Kidney (tissue), 13 donors: ENCODE measurements at regions not wholly inside any gene's neighbourhood (a gene's known extent, or its start where the extent isn't known, plus 50 kb on each side); places are given as distances from the start of the nearest gene placed in this dataset.

Source experiments
- DNase-seq, 5 donors: peaks; one replicate each; pipeline ENCODE4 v3.0.0-alpha.2; 2013 to 2020
- FAIRE-seq: peaks from 2 replicates; lab custom pipeline; 2012; peaks lifted over from hg19 to GRCh38; lab: Jason Lieb, UNC
- H3K27ac ChIP-seq, 2 donors: one replicate each; pipeline ENCODE4 v1.7.0; 2013; ENCODE audit warnings: low read depth in 2 of 2, low read length in 2 of 2, inconsistent platforms in 1 of 2
- H3K27me3 ChIP-seq: one replicate; pipeline ENCODE4 v1.7.1; 2013; ENCODE audit warnings: low read length, inconsistent platforms; ENCODE audit not compliant: control insufficient read depth, insufficient read depth
- H3K36me3 ChIP-seq, 3 donors: one replicate each; pipeline versions ENCODE4 v1.7.0 to v1.7.1; 2013; ENCODE audit warnings: low read length in 3 of 3, control low read depth in 1 of 3, inconsistent platforms in 1 of 3; ENCODE audit not compliant: insufficient read depth in 3 of 3, control insufficient read depth in 2 of 3
- H3K4me1 ChIP-seq, 3 donors: one replicate each; pipeline versions ENCODE4 v1.7.0 to v1.7.1; 2013; ENCODE audit warnings: low read length in 3 of 3, inconsistent platforms in 1 of 3, low read depth in 1 of 3; ENCODE audit not compliant: control insufficient read depth in 2 of 3, insufficient read depth in 2 of 3
- H3K4me3 ChIP-seq, 3 donors: one replicate each; pipeline versions ENCODE4 v1.7.0 to v1.8.1; 2013; ENCODE audit warnings: low read length in 3 of 3, control low read depth in 1 of 3, inconsistent platforms in 1 of 3
- H3K9ac ChIP-seq, 3 donors: one replicate each; pipeline versions ENCODE4 v1.7.0 to v1.7.1; 2013; ENCODE audit warnings: low read length in 3 of 3, control low read depth in 1 of 3, inconsistent platforms in 1 of 3
- H3K9me3 ChIP-seq, 3 donors: one replicate each; pipeline versions ENCODE4 v1.7.0 to v1.7.1; 2013; ENCODE audit warnings: low read length in 3 of 3, control low read depth in 1 of 3, inconsistent platforms in 1 of 3; ENCODE audit not compliant: control insufficient read depth in 2 of 3, insufficient read depth in 1 of 3
- intact Hi-C: fragments of 100-400 bp; cut with DNase I; formaldehyde crosslinking; loops from one replicate; pipeline ENCODE4 v1.11.1; 2022
- TF ChIP-seq, protein P1 (sequence below): IDR thresholded peaks from 3 replicates; pipeline ENCODE4 v1.5.1; 2012; ENCODE audit warnings: mild to moderate bottlenecking, moderate library complexity, borderline replicate concordance; ENCODE audit not compliant: insufficient read depth; ENCODE audit errors: extremely low read depth
- donor health status: control.
- donor health status: control.
- donor health status: control.
- donor health status: control.
- donor health status: control.
- donor health status: DM: yes; HTN: yes; CAD: no.
- donor health status: Normal renal cell carcinoma (clear cell type).

DNA sequence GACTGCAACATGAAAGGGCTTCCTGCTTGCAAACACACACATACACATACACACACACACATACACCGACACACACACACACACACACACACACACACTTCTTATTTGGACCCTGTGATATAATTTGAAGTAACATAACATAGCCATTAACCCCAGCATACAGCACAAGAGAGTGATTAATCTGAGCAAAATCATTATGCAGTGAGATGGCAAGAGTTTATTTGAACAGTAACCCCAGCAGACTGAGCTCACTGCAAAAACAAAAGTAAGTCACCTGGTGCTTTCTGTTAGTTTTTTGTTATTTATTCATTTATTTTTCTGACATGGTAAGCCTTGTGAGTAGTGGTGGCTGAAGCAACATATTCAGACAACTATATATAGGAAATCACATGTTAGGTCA is 93.7 kb downstream of the NOL4 start:
- H3K27ac ChIP-seq: no peak overlapping the region
- FAIRE-seq: no peak

DNA sequence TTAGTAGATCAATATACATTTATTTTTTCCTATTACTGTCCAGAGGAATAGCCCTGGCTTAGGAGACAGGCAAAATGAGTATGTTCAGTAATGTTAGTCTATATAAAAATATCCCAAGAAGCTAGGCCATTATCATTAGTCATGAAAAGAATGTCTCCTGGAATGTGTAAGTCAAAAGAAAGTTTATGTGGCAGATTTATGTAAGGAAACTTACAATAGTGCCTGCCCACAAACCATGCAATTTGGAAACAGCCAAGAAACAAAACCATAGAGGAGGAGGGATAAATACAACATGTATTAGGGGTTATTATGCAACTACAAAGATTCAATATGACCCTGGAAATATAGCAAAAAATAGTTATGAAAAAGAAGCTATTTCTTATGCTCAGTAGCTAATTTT is 96.3 kb downstream of the NOL4 start:
- DNase-seq (no peak), FAIRE-seq (no peak)
- Histone ChIP-seq H3K27ac (no peak overlapping the region), H3K9ac (no peak overlapping the region), H3K4me1 (no peaks in the 10 kb centered on the region), H3K36me3 (no peaks in the 10 kb centered on the region), H3K9me3 (no peaks in the 10 kb centered on the region), H3K27me3 (no peaks in the 10 kb centered on the region), H3K4me3 (no peak overlapping the region)
- TF ChIP-seq, protein P1, sequence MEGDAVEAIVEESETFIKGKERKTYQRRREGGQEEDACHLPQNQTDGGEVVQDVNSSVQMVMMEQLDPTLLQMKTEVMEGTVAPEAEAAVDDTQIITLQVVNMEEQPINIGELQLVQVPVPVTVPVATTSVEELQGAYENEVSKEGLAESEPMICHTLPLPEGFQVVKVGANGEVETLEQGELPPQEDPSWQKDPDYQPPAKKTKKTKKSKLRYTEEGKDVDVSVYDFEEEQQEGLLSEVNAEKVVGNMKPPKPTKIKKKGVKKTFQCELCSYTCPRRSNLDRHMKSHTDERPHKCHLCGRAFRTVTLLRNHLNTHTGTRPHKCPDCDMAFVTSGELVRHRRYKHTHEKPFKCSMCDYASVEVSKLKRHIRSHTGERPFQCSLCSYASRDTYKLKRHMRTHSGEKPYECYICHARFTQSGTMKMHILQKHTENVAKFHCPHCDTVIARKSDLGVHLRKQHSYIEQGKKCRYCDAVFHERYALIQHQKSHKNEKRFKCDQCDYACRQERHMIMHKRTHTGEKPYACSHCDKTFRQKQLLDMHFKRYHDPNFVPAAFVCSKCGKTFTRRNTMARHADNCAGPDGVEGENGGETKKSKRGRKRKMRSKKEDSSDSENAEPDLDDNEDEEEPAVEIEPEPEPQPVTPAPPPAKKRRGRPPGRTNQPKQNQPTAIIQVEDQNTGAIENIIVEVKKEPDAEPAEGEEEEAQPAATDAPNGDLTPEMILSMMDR: no peak
- intact Hi-C loops: no loop called here

More for the DNA sequence above, 93.7 kb downstream of the NOL4 start:
- H3K9ac ChIP-seq: no peak overlapping the region
- TF ChIP-seq, protein P1: no peak
- no peaks in the 10 kb centered on the region for H3K9me3 ChIP-seq
- intact Hi-C loops: no loop called here
- H3K27me3 ChIP-seq: no peaks in the 10 kb centered on the region
- H3K4me1 ChIP-seq: no peaks in the 10 kb centered on the region
- DNase-seq: no peak
- H3K4me3 ChIP-seq: no peak overlapping the region
- H3K36me3 ChIP-seq: no peaks in the 10 kb centered on the region

DNA sequence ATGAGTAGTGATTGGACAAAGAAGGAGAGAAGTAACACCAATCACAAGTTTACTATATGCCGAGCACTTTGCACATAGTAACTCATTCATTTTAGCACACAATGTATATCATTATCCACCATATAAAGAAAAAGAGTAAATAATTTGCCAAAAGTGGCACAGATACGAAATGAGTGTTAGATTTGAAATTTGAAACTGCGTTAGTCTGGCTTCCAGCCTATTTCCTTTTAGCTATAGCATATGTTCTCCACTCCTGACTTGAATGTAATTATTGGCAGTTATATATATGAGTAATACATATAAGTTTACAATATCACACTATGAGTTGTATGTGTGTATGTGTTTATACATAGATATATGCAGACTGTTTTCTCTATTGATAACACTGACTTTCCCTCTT is 98.6 kb downstream of the NOL4 start:
- H3K9me3 ChIP-seq: no peaks in the 10 kb centered on the region
- H3K9ac ChIP-seq: no peak overlapping the region
- no peaks in the 10 kb centered on the region for H3K4me1 ChIP-seq
- H3K27me3 ChIP-seq: no peaks in the 10 kb centered on the region
- TF ChIP-seq, protein P1: no peak
- no peak overlapping the region for H3K27ac ChIP-seq
- FAIRE-seq: no peak
- H3K4me3 ChIP-seq: no peak overlapping the region
- no peaks in the 10 kb centered on the region for H3K36me3 ChIP-seq
- intact Hi-C loops: no loop called here
- no peak for DNase-seq

DNA sequence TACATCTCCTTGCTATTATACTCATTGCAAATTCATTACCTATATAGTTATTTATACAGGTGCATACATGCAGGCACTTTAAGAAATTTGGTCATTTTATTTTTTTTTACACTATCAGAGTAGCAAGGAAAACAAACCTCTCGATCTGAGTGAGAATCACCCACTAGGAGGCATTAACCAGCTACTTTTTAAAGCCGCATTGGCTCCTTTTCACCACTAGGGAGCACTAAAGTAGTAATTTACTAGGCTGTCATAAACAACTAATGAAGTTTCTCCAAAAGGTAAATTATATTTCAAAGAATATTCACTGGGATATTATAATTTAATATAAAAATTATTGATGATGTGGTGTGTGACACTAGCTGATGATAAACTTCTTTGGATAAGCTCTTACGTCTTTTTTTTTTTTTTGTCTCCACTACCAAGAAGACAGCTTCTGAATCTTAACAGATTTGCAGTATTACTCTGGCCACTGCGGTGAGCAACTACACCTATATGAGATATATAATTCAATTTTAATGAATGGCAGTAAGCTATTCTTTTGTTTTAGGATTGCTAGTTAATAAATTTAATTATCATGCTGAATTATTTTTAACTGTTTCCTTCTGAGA is 101.9 kb downstream of the NOL4 start:
- intact Hi-C loops: no loop called here
- no peaks in the 10 kb centered on the region for H3K9me3 ChIP-seq
- H3K36me3 ChIP-seq: no peaks in the 10 kb centered on the region
- H3K4me1 ChIP-seq: no peaks in the 10 kb centered on the region
- no peak overlapping the region for H3K4me3 ChIP-seq
- no peaks in the 10 kb centered on the region for H3K27me3 ChIP-seq
- no peak overlapping the region for H3K9ac ChIP-seq
- no peak overlapping the region for H3K27ac ChIP-seq
- TF ChIP-seq, protein P1: peak; percentile 71
- peak in 3 of 5 donors; percentile 10 to 62 (median 53) for DNase-seq
- peak; percentile 94 for FAIRE-seq
